A549 (cell line): ENCODE measurements at regions not wholly inside any gene's neighbourhood (a gene's known extent, or its start where the extent isn't known, plus 50 kb on each side); places are given as distances from the start of the nearest gene placed in this dataset.

Experiments
- ATAC-seq, 2 experiments: fragments of 200-7000 bp in 1 of 2; fragments of >200 bp in 1 of 2; cut with Nextera tagmentation in 1 of 2; cut with Tn5 transposase in 1 of 2; 3 replicates each; pipeline versions ENCODE4 v1.8.0 to v1.9.1; 2018 to 2020; ENCODE audit warnings: mild to moderate bottlenecking in 1 of 2, moderate library complexity in 1 of 2
- CTCF ChIA-PET: fragments of 300-600 bp; sonication (Branson Sonifier 250); formaldehyde crosslinking; extraction: SDS; loops from one replicate; lab custom pipeline; 2021; ENCODE audit warnings: antibody characterized with exemption, inconsistent platforms; lab: Yijun Ruan, JAX
- POLR2A ChIA-PET: fragments of 350-600 bp; formaldehyde crosslinking; extraction: SDS; loops from one replicate; lab custom pipeline; 2021; ENCODE audit warnings: antibody characterized with exemption, inconsistent platforms; lab: Yijun Ruan, JAX
- DNase-seq, 2 experiments: peaks; one replicate each; pipeline versions ENCODE4 v3.0.0 to v3.0.0-alpha.2; 2011 to 2016; ENCODE audit warnings: low read depth in 1 of 2, low spot score in 1 of 2
- FAIRE-seq: peaks from 2 replicates; lab custom pipeline; 2011; peaks lifted over from hg19 to GRCh38; lab: Jason Lieb, UNC
- H3K27ac ChIP-seq, 2 experiments: fragments of >200 bp; sonication (Bioruptor Twin); formaldehyde crosslinking; 3 replicates each; pipeline ENCODE4 v1.5.1; 2016 to 2017
- H3K4me1 ChIP-seq: fragments of >200 bp; sonication (Bioruptor Twin); formaldehyde crosslinking; 3 replicates; pipeline ENCODE4 v1.6.1; 2016
- H3K4me2 ChIP-seq: fragments of >200 bp; sonication (Bioruptor Twin); formaldehyde crosslinking; 3 replicates; pipeline ENCODE4 v1.6.1; 2016
- H3K4me3 ChIP-seq: fragments of >200 bp; sonication (Bioruptor Twin); formaldehyde crosslinking; 3 replicates; pipeline ENCODE4 v1.5.1; 2016
- H3K9me3 ChIP-seq: fragments of >200 bp; sonication (Bioruptor Twin); formaldehyde crosslinking; 3 replicates; pipeline ENCODE4 v1.6.1; 2016
- ATOH8 ChIP-seq: fragments of 250-450 bp; sonication (Bioruptor Pico); IDR thresholded peaks from 2 replicates; pipeline ENCODE4 v1.5.0; 2020; ENCODE audit warnings: low read depth, mild to moderate bottlenecking, moderate library complexity
- CEBPB ChIP-seq, 2 experiments: fragments of >200 bp in 1 of 2; sonication (Bioruptor Twin) in 1 of 2; formaldehyde crosslinking in 1 of 2; IDR thresholded peaks; 2 replicates each; pipeline ENCODE4 v1.6.1; 2012 to 2016
- CHD2 ChIP-seq: fragments of 150-350 bp; IDR thresholded peaks from 2 replicates; pipeline ENCODE4 v1.6.1; 2014; ENCODE audit warnings: low read length; ENCODE audit not compliant: partially characterized antibody
- CTCF ChIP-seq: fragments of >200 bp; sonication (Bioruptor Twin); formaldehyde crosslinking; IDR thresholded peaks from 3 replicates; pipeline ENCODE4 v1.5.1; 2016
- ESRRA ChIP-seq: fragments of 150-350 bp; IDR thresholded peaks from 2 replicates; pipeline ENCODE4 v1.6.1; 2014; ENCODE audit warnings: mild to moderate bottlenecking, low read length, borderline replicate concordance
- FOSB ChIP-seq: fragments of 250-450 bp; sonication (Bioruptor Pico); IDR thresholded peaks from 2 replicates; pipeline ENCODE4 v1.5.0; 2020; ENCODE audit warnings: mild to moderate bottlenecking, moderate library complexity
- FOSL2 ChIP-seq, 2 experiments: fragments of 450-650 bp in 1 of 2; fragments of >200 bp in 1 of 2; sonication (Bioruptor Twin) in 1 of 2; formaldehyde crosslinking; IDR thresholded peaks; 2 replicates each; pipeline versions ENCODE4 v1.5.0 to v1.6.1; 2016 to 2020; ENCODE audit warnings: mild to moderate bottlenecking in 1 of 2, moderate library complexity in 1 of 2
- GATA3 ChIP-seq: IDR thresholded peaks from 2 replicates; pipeline ENCODE4 v1.6.1; 2012; ENCODE audit warnings: borderline replicate concordance
- HDAC2 ChIP-seq: fragments of 200-600 bp; sonication (generic); IDR thresholded peaks from 2 replicates; pipeline ENCODE4 v1.6.1; 2016
- HOXA7 ChIP-seq: fragments of 250-450 bp; sonication (Bioruptor Pico); IDR thresholded peaks from 2 replicates; pipeline ENCODE4 v1.5.0; 2020; ENCODE audit warnings: mild to moderate bottlenecking, moderate library complexity
- NFE2L2 ChIP-seq: fragments of 150-350 bp; conservative IDR thresholded peaks from 2 replicates; pipeline ENCODE4 v1.6.1; 2014; ENCODE audit warnings: low read length
- RAD21 ChIP-seq, 2 experiments: fragments of >200 bp in 1 of 2; sonication (Bioruptor Twin) in 1 of 2; formaldehyde crosslinking in 1 of 2; IDR thresholded peaks in 1 of 2; conservative IDR thresholded peaks in 1 of 2; 2 replicates in 1 of 2; 3 replicates in 1 of 2; pipeline ENCODE4 v1.6.1; 2012 to 2018; ENCODE audit warnings: inconsistent platforms in 1 of 2
- RARB ChIP-seq: fragments of 250-450 bp; sonication (Bioruptor Pico); IDR thresholded peaks from 2 replicates; pipeline ENCODE4 v1.8.0; 2021; ENCODE audit warnings: mild to moderate bottlenecking, moderate library complexity
- SREBF2 ChIP-seq: fragments of 450-650 bp; IDR thresholded peaks from 2 replicates; pipeline ENCODE4 v1.6.1; 2014; ENCODE audit warnings: mild to moderate bottlenecking, moderate library complexity
- ZFP36 ChIP-seq: fragments of 450-650 bp; IDR thresholded peaks from 2 replicates; pipeline ENCODE4 v1.6.1; 2014; ENCODE audit warnings: borderline replicate concordance; ENCODE audit not compliant: partially characterized antibody
- WGBS: methylation state at CpG from one replicate; pipeline ENCODE4 v1.1.6; 2017; ENCODE audit errors: missing lambda C conversion rate; 5-methylcytosine and 5-hydroxymethylcytosine counted together
- TF ChIP-seq, protein P1 (sequence below): fragments of 450-650 bp; IDR thresholded peaks from 2 replicates; pipeline ENCODE4 v1.6.1; 2014; ENCODE audit warnings: antibody characterized with exemption
- TF ChIP-seq, protein P2 (sequence below): IDR thresholded peaks from 2 replicates; pipeline ENCODE4 v1.6.1; 2012

GRCh38 chr3:13192471-13193213 is 119.4 kb upstream of the IQSEC1 start:
- Histone ChIP-seq H3K4me2 (no peak overlapping the region), H3K9me3 (no peaks in the 10 kb centered on the region), H3K4me3 (no peak overlapping the region), H3K27ac (no peak overlapping the region), H3K4me1 (no peaks in the 10 kb centered on the region)
- CTCF ChIA-PET: interaction anchor here (0.6 to 2.0 kb wide), 12 partner anchors 8 to 260 kb away, joined by 3 to 6 read pairs (median 3); no protein-coding TSS in a partner anchor
- DNase-seq: peak; percentile 24 to 67
- TF ChIP-seq RAD21 (conservative IDR thresholded peaks at IDR 0.05 in 1 of 2, IDR thresholded peaks at IDR 0.05 in 1 of 2): peak in 1 of 2 experiments; percentile 30; a peak in 1 of 5 replicates
- TF ChIP-seq FOSB (CRISPR knock-in tag): no peak
- TF ChIP-seq ESRRA: no peak
- TF ChIP-seq, protein P1, sequence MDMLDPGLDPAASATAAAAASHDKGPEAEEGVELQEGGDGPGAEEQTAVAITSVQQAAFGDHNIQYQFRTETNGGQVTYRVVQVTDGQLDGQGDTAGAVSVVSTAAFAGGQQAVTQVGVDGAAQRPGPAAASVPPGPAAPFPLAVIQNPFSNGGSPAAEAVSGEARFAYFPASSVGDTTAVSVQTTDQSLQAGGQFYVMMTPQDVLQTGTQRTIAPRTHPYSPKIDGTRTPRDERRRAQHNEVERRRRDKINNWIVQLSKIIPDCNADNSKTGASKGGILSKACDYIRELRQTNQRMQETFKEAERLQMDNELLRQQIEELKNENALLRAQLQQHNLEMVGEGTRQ: no peak
- TF ChIP-seq HDAC2: no peak
- TF ChIP-seq CHD2: no peak
- TF ChIP-seq, protein P2, sequence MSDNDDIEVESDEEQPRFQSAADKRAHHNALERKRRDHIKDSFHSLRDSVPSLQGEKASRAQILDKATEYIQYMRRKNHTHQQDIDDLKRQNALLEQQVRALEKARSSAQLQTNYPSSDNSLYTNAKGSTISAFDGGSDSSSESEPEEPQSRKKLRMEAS: no peak
- no peak for TF ChIP-seq RARB (CRISPR knock-in tag)
- TF ChIP-seq FOSL2 (IDR thresholded peaks at IDR 0.05): no peak
- no peak for TF ChIP-seq FOSL2 (CRISPR knock-in tag; IDR thresholded peaks at IDR 0.05)
- TF ChIP-seq CEBPB (IDR thresholded peaks at IDR 0.05): no peak
- no peak for TF ChIP-seq ATOH8 (CRISPR knock-in tag)
- no peak for TF ChIP-seq GATA3
- TF ChIP-seq CTCF: peak; percentile 22; the same call in 1 of the 3 replicates
- FAIRE-seq: no peak
- POLR2A ChIA-PET: interaction anchor here (0.6 kb wide), 1 partner anchor 89 kb away, joined by 3 read pairs; no protein-coding TSS in a partner anchor
- ATAC-seq: peak; percentile 86 to 96
- 85% methylated on average over 14 of the region's 16 CpGs for WGBS

GRCh38 chr3:13191016-13191415 is 117.8 kb upstream of the IQSEC1 start:
- H3K4me1 ChIP-seq: no peaks in the 10 kb centered on the region
- ATAC-seq (no peak), DNase-seq (no peak), FAIRE-seq (no peak)
- H3K27ac ChIP-seq: no peak overlapping the region
- no peak for TF ChIP-seq NFE2L2
- no peak for TF ChIP-seq HOXA7 (CRISPR knock-in tag)
- no peak for TF ChIP-seq ESRRA
- no peak for TF ChIP-seq FOSB (CRISPR knock-in tag)
- TF ChIP-seq CEBPB (IDR thresholded peaks at IDR 0.05): no peak
- TF ChIP-seq ATOH8 (CRISPR knock-in tag): no peak
- no peak for TF ChIP-seq ZFP36
- no peak for TF ChIP-seq SREBF2
- H3K4me2 ChIP-seq: no peak overlapping the region
- 84% methylated on average over 12 of the region's 12 CpGs for WGBS
- H3K4me3 ChIP-seq: no peak overlapping the region
- POLR2A ChIA-PET: no interaction called here
- CTCF ChIA-PET: interaction anchor here (0.5 kb wide), 1 partner anchor 14 kb away, joined by 3 read pairs; no protein-coding TSS in a partner anchor
- no peaks in the 10 kb centered on the region for H3K9me3 ChIP-seq
